B cell (primary cell): ENCODE measurements at regions not wholly inside any gene's neighbourhood (a gene's known extent, or its start where the extent isn't known, plus 50 kb on each side); places are given as distances from the start of the nearest gene placed in this dataset.

Experiments used
- ATAC-seq: fragments of 200-7000 bp; cut with Tn5 transposase; one replicate; pipeline ENCODE4 v1.10.0; 2021; ENCODE audit warnings: low read depth, mild to moderate bottlenecking, moderate number of reproducible peaks, moderate library complexity
- CTCF ChIA-PET: fragments of 350-600 bp; sonication (Branson Sonifier 250); formaldehyde crosslinking; loops from one replicate; lab custom pipeline; 2021; ENCODE audit warnings: antibody characterized with exemption, inconsistent platforms; lab: Charles Lee
- POLR2A ChIA-PET: fragments of 350-600 bp; sonication (Branson Sonifier 250); formaldehyde crosslinking; loops from one replicate; lab custom pipeline; 2021; ENCODE audit warnings: antibody characterized with exemption; lab: Charles Lee
- DNase-seq: peaks from one replicate; pipeline ENCODE4 v3.0.0; 2013
- H2AFZ ChIP-seq: 2 replicates; pipeline ENCODE4 v1.6.1; 2012; ENCODE audit warnings: mild to moderate bottlenecking, low read depth, low read length; ENCODE audit not compliant: insufficient read depth, poor library complexity, severe bottlenecking
- H3K27ac ChIP-seq, 2 donors: 1 replicate in 1 of 2; 2 replicates in 1 of 2; pipeline ENCODE4 v1.5.1; 2012 to 2013; ENCODE audit warnings: low read length in 2 of 2, mild to moderate bottlenecking in 2 of 2, moderate library complexity in 1 of 2
- H3K27me3 ChIP-seq, 4 experiments: fragments of 200-600 bp in 1 of 4; sonication (generic) in 1 of 4; replicated peaks in 1 of 4; 1 replicate in 2 of 4; 2 replicates in 2 of 4; pipeline versions ENCODE4 v1.6.1 to v1.7.0; 2013 to 2016; ENCODE audit warnings: low read length in 3 of 4, mild to moderate bottlenecking in 2 of 4, mixed read lengths in 1 of 4, moderate library complexity in 1 of 4; ENCODE audit not compliant: insufficient read depth in 4 of 4, control insufficient read depth in 3 of 4; ENCODE audit errors: control extremely low read depth in 1 of 4
- H3K36me3 ChIP-seq, 2 experiments: replicated peaks in 1 of 2; 1 replicate in 1 of 2; 2 replicates in 1 of 2; pipeline versions ENCODE4 v1.6.1 to v1.7.1; 2013; ENCODE audit warnings: low read length in 1 of 2; ENCODE audit not compliant: insufficient read depth in 2 of 2, control insufficient read depth in 1 of 2; ENCODE audit errors: control extremely low read depth in 1 of 2, extremely low read depth in 1 of 2
- H3K4me1 ChIP-seq, 2 donors: fragments of 200-600 bp in 1 of 2; sonication (generic) in 1 of 2; 1 replicate in 1 of 2; 2 replicates in 1 of 2; pipeline versions ENCODE4 v1.5.1 to v1.6.1; 2013 to 2017; ENCODE audit warnings: low read length in 2 of 2; ENCODE audit not compliant: control insufficient read depth in 2 of 2, insufficient read depth in 2 of 2
- H3K4me2 ChIP-seq: replicated peaks from 2 replicates; pipeline ENCODE3; 2012; ENCODE audit warnings: mild to moderate bottlenecking, low read depth, low read length; ENCODE audit not compliant: poor library complexity, severe bottlenecking
- H3K4me3 ChIP-seq, 5 experiments: fragments of 200-600 bp in 1 of 5; sonication (generic) in 1 of 5; 1 replicate in 3 of 5; 2 replicates in 2 of 5; pipeline versions ENCODE4 v1.5.1 to v1.7.0; 2011 to 2016; ENCODE audit warnings: low read length in 4 of 5, mild to moderate bottlenecking in 4 of 5, low read depth in 2 of 5, control low read depth in 1 of 5, moderate library complexity in 1 of 5; ENCODE audit not compliant: insufficient read depth in 1 of 5; ENCODE audit errors: control extremely low read depth in 1 of 5, extremely low read depth in 1 of 5
- H3K79me2 ChIP-seq: fragments of 200-600 bp; sonication (generic); one replicate; pipeline ENCODE4 v1.6.0; 2016; ENCODE audit warnings: low read length; ENCODE audit not compliant: control insufficient read depth, insufficient read depth
- H3K9ac ChIP-seq: fragments of 200-600 bp; sonication (generic); 2 replicates; pipeline ENCODE4 v1.6.1; 2017; ENCODE audit warnings: mild to moderate bottlenecking, low read length, moderate library complexity
- H3K9me3 ChIP-seq, 3 donors: one replicate each; pipeline versions ENCODE4 v1.6.1 to v1.7.1; 2013; ENCODE audit warnings: low read length in 2 of 3; ENCODE audit not compliant: control insufficient read depth in 2 of 3, insufficient read depth in 1 of 3; ENCODE audit errors: control extremely low read depth in 1 of 3
- H4K20me1 ChIP-seq: 2 replicates; pipeline ENCODE4 v1.6.0; 2012; ENCODE audit warnings: mild to moderate bottlenecking, low read length; ENCODE audit not compliant: insufficient read depth, control insufficient read depth, poor library complexity, severe bottlenecking
- H3K27ac Mint-ChIP-seq: one replicate; pipeline ENCODE4 v1.8.0; 2021; ENCODE audit warnings: mixed read lengths
- H3K27me3 Mint-ChIP-seq: one replicate; pipeline ENCODE4 v1.8.0; 2021; ENCODE audit warnings: mixed read lengths
- H3K4me1 Mint-ChIP-seq: one replicate; pipeline ENCODE4 v1.8.0; 2021; ENCODE audit warnings: mixed read lengths
- H3K4me3 Mint-ChIP-seq: one replicate; pipeline ENCODE4 v1.8.0; 2021; ENCODE audit warnings: mixed read lengths
- H3K9me3 Mint-ChIP-seq: one replicate; pipeline ENCODE4 v1.8.0; 2022; ENCODE audit warnings: mixed read lengths; ENCODE audit not compliant: insufficient read depth
- CTCF ChIP-seq: fragments of 200-600 bp; IDR thresholded peaks from one replicate; pipeline ENCODE4 v1.8.0; 2022; ENCODE audit warnings: antibody characterized with exemption, mild to moderate bottlenecking
- EZH2 ChIP-seq: IDR thresholded peaks from 2 replicates; pipeline ENCODE4 v1.6.1; 2012; ENCODE audit warnings: borderline replicate concordance, low read depth, mild to moderate bottlenecking, moderate library complexity, low read length; ENCODE audit not compliant: insufficient read depth, poor library complexity, severe bottlenecking
- WGBS: methylation state at CpG from one replicate; pipeline ENCODE4 v1.1.5; 2013; ENCODE audit warnings: missing lambda C conversion rate; ENCODE audit not compliant: insufficient coverage; 5-methylcytosine and 5-hydroxymethylcytosine counted together
- intact Hi-C: fragments of 100-400 bp; cut with micrococcal nuclease; formaldehyde crosslinking; loops from one replicate; pipeline ENCODE4 v1.10.0; 2022

GRCh38 chr18:22643731-22644130 lies 226.0 kb upstream of the CTAGE1 start:
- Mint-ChIP-seq H3K4me1 (no peaks in the 10 kb centered on the region), H3K27me3 (no peaks in the 10 kb centered on the region), H3K9me3 (peaks cover 3% of the 10 kb centered on the region), H3K27ac (no peak overlapping the region), H3K4me3 (no peak overlapping the region)
- Histone ChIP-seq H3K79me2 (no peaks in the 10 kb centered on the region), H3K9me3 (no peaks in the 10 kb centered on the region), H3K27ac (no peak overlapping the region), H3K4me3 (no peak overlapping the region), H3K36me3 (no peaks in the 10 kb centered on the region), H3K9ac (no peak overlapping the region), H3K4me1 (no peaks in the 10 kb centered on the region), H3K27me3 (no peaks in the 10 kb centered on the region), H2AFZ (no peak overlapping the region), H4K20me1 (no peaks in the 10 kb centered on the region), H3K4me2 (no peak overlapping the region)
- no peak for DNase-seq
- ChIA-PET POLR2A (no interaction called here), CTCF (no interaction called here)
- no CpG with 5 or more reads among the region's 2 CpGs for WGBS
- TF ChIP-seq CTCF (no peak), EZH2 (no peak)
- intact Hi-C loops: no loop called here
- no peak for ATAC-seq

GRCh38 chr18:22650247-22650646 lies 232.5 kb upstream of the CTAGE1 start:
- no peak overlapping the region for H3K4me3 ChIP-seq
- H3K9me3 Mint-ChIP-seq: peaks cover 6% of the 10 kb centered on the region
- H3K4me2 ChIP-seq: no peak overlapping the region
- POLR2A ChIA-PET: no interaction called here
- H3K4me1 Mint-ChIP-seq: no peaks in the 10 kb centered on the region
- H3K9me3 ChIP-seq: peaks cover 0 to 5% (median 3%) of the 10 kb centered on the region in 3 donors
- no peaks in the 10 kb centered on the region for H3K79me2 ChIP-seq
- H3K4me1 ChIP-seq: no peaks in the 10 kb centered on the region
- H3K27me3 ChIP-seq: no peaks in the 10 kb centered on the region
- H3K27ac Mint-ChIP-seq: no peak overlapping the region
- H3K4me3 Mint-ChIP-seq: no peak overlapping the region
- H3K27me3 Mint-ChIP-seq: no peaks in the 10 kb centered on the region
- CTCF ChIA-PET: no interaction called here
- ATAC-seq (no peak), DNase-seq (no peak)
- H3K9ac ChIP-seq: no peak overlapping the region
- H4K20me1 ChIP-seq: no peaks in the 10 kb centered on the region
- no peak overlapping the region for H2AFZ ChIP-seq
- H3K27ac ChIP-seq: no peak overlapping the region
- TF ChIP-seq CTCF: no peak
- no peak for TF ChIP-seq EZH2
- H3K36me3 ChIP-seq: no peaks in the 10 kb centered on the region
- intact Hi-C loops: no loop called here
